BJ (cell line): ENCODE measurements at regions not wholly inside any gene's neighbourhood (a gene's known extent, or its start where the extent isn't known, plus 50 kb on each side); places are given as distances from the start of the nearest gene placed in this dataset.

Experiments used
- CTCF ChIA-PET: fragments of 350-600 bp; formaldehyde crosslinking; extraction: SDS; loops from one replicate; lab custom pipeline; 2021; ENCODE audit warnings: antibody characterized with exemption, inconsistent platforms; lab: Yijun Ruan, JAX
- POLR2A ChIA-PET: fragments of 300-600 bp; sonication (Branson Sonifier 250); formaldehyde crosslinking; extraction: SDS; loops from one replicate; lab custom pipeline; 2021; ENCODE audit warnings: antibody characterized with exemption; lab: Charles Lee
- DNase-seq: peaks from one replicate; pipeline ENCODE4 v3.0.0-alpha.2; 2011; ENCODE audit warnings: low read depth
- H3K27me3 ChIP-seq: 2 replicates; pipeline ENCODE4 v1.6.0; 2011; ENCODE audit warnings: low read length; ENCODE audit not compliant: control insufficient read depth, insufficient read depth
- H3K36me3 ChIP-seq: 2 replicates; pipeline ENCODE4 v1.5.1; 2011; ENCODE audit warnings: low read length; ENCODE audit not compliant: control insufficient read depth, insufficient read depth
- H3K4me3 ChIP-seq: 2 replicates; pipeline ENCODE4 v1.5.1; 2011; ENCODE audit warnings: low read depth, mild to moderate bottlenecking, control low read depth, low read length
- CTCF ChIP-seq: IDR thresholded peaks from 2 replicates; pipeline ENCODE4 v1.5.1; 2011; ENCODE audit warnings: low read depth, mild to moderate bottlenecking, control low read depth, inconsistent platforms, low read length, moderate library complexity; ENCODE audit not compliant: insufficient read depth

- TF ChIP-seq CTCF: no peak
- Histone ChIP-seq H3K4me3 (no peak overlapping the region), H3K27me3 (no peaks in the 10 kb centered on the region), H3K36me3 (no peaks in the 10 kb centered on the region)
- no peak for DNase-seq
- CTCF ChIA-PET: interaction anchor here (1.2 kb wide), 1 partner anchor 11 kb away, joined by 3 read pairs; no protein-coding TSS in a partner anchor
- POLR2A ChIA-PET: no interaction called here
Measured at GRCh38 chr14:38137005-38137404, 70.7 kb upstream of the SSTR1 start.

- POLR2A ChIA-PET: no interaction called here
- H3K36me3 ChIP-seq: no peaks in the 10 kb centered on the region
- no peak for TF ChIP-seq CTCF
- H3K27me3 ChIP-seq: no peaks in the 10 kb centered on the region
- no peak for DNase-seq
- CTCF ChIA-PET: interaction anchor here (1.1 kb wide), 1 partner anchor 82 kb away, joined by 3 read pairs; no protein-coding TSS in a partner anchor
- H3K4me3 ChIP-seq: no peak overlapping the region
Measured at GRCh38 chr14:38138473-38139138, 69.1 kb upstream of the SSTR1 start.

GRCh38 chr14:38139926-38140325 is 67.8 kb upstream of the SSTR1 start:
- no peaks in the 10 kb centered on the region for H3K36me3 ChIP-seq
- ChIA-PET POLR2A (no interaction called here), CTCF (no interaction called here)
- no peak for DNase-seq
- H3K27me3 ChIP-seq: no peaks in the 10 kb centered on the region
- no peak for TF ChIP-seq CTCF
- H3K4me3 ChIP-seq: no peak overlapping the region

- TF ChIP-seq CTCF: no peak
- ChIA-PET CTCF (interaction anchor here (1.0 kb wide), 1 partner anchor 17 kb away, joined by 3 read pairs; no protein-coding TSS in a partner anchor), POLR2A (no interaction called here)
- peak; percentile 18 for DNase-seq
- Histone ChIP-seq H3K27me3 (no peaks in the 10 kb centered on the region), H3K4me3 (0 out of 2 replicates have a peak overlapping the region, but pooled peaks have one; percentile 17), H3K36me3 (no peaks in the 10 kb centered on the region)
Measured at GRCh38 chr14:38143170-38143569, 64.5 kb upstream of the SSTR1 start.

GRCh38 chr14:38143659-38144505 is 63.8 kb upstream of the SSTR1 start:
- DNase-seq: peak; percentile 68
- no peaks in the 10 kb centered on the region for H3K36me3 ChIP-seq
- POLR2A ChIA-PET: interaction anchor here (0.6 kb wide), 1 partner anchor 65 kb away, joined by 3 read pairs; no protein-coding TSS in a partner anchor
- peak overlapping the region; percentile 17; the same call in 1 of the 2 replicates for H3K4me3 ChIP-seq
- no peaks in the 10 kb centered on the region for H3K27me3 ChIP-seq
- no peak for TF ChIP-seq CTCF
- CTCF ChIA-PET: no interaction called here
